Fibroblast of the aortic adventitia (primary cell): ENCODE measurements at regions not wholly inside any gene's neighbourhood (a gene's known extent, or its start where the extent isn't known, plus 50 kb on each side); places are given as distances from the start of the nearest gene placed in this dataset.

ENCODE experiments used
- DNase-seq: peaks from one replicate; pipeline ENCODE4 v3.0.0-alpha.2; 2010; ENCODE audit warnings: low read depth
- H3K4me3 ChIP-seq: 2 replicates; pipeline ENCODE4 v1.5.1; 2011; ENCODE audit warnings: low read depth, mild to moderate bottlenecking, control low read depth, low read length, moderate library complexity
- TF ChIP-seq, protein P1 (sequence below): IDR thresholded peaks from 2 replicates; pipeline ENCODE4 v1.5.1; 2011; ENCODE audit warnings: mild to moderate bottlenecking, low read length, control low read depth, inconsistent platforms; ENCODE audit not compliant: insufficient read depth

- DNase-seq: no peak
- TF ChIP-seq, protein P1, sequence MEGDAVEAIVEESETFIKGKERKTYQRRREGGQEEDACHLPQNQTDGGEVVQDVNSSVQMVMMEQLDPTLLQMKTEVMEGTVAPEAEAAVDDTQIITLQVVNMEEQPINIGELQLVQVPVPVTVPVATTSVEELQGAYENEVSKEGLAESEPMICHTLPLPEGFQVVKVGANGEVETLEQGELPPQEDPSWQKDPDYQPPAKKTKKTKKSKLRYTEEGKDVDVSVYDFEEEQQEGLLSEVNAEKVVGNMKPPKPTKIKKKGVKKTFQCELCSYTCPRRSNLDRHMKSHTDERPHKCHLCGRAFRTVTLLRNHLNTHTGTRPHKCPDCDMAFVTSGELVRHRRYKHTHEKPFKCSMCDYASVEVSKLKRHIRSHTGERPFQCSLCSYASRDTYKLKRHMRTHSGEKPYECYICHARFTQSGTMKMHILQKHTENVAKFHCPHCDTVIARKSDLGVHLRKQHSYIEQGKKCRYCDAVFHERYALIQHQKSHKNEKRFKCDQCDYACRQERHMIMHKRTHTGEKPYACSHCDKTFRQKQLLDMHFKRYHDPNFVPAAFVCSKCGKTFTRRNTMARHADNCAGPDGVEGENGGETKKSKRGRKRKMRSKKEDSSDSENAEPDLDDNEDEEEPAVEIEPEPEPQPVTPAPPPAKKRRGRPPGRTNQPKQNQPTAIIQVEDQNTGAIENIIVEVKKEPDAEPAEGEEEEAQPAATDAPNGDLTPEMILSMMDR: no peak
- H3K4me3 ChIP-seq: no peak overlapping the region
Measured at GRCh38 chr13:63201493-63201892, 1785.8 kb upstream of the PCDH20 start.

- no peak for DNase-seq
- TF ChIP-seq, protein P1: no peak
Measured at GRCh38 chr13:63199508-63199907, 1783.9 kb upstream of the PCDH20 start.

GRCh38 chr13:63198071-63198470 is 1782.4 kb upstream of the PCDH20 start:
- TF ChIP-seq, protein P1: no peak
- peak; percentile 8 for DNase-seq
- no peak overlapping the region for H3K4me3 ChIP-seq

More at GRCh38 chr13:63199508-63199907, 1783.9 kb upstream of the PCDH20 start:
- no peak overlapping the region for H3K4me3 ChIP-seq

- no peak overlapping the region for H3K4me3 ChIP-seq
- TF ChIP-seq, protein P1: no peak
- no peak for DNase-seq
Measured at GRCh38 chr13:63195726-63196125, 1780.1 kb upstream of the PCDH20 start.

- TF ChIP-seq, protein P1: no peak
- peak; percentile 9 for DNase-seq
- H3K4me3 ChIP-seq: no peak overlapping the region
Measured at GRCh38 chr13:63190742-63191141, 1775.1 kb upstream of the PCDH20 start.

DNA sequence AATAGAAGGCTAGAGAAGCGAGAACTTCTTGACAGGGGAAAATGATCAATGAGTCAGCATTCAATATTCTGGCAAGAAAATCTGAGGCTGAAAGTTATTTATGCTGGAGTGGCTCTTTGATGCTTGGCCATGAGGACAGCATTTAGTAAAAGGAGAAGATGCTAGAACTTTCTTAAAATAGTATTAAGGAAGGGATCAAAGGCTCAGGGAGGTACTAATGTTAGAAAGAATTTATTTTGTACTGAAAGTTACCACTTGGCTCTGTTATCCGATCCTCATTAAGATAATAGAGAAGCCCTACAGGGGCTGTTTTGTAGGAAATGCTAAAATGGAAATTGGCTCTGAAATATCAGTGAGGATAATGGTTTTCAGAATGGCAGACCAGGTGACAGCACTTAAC is 1774.6 kb upstream of the PCDH20 start:
- H3K4me3 ChIP-seq: no peak overlapping the region
- TF ChIP-seq, protein P1: no peak
- no peak for DNase-seq

- no peak for DNase-seq
- TF ChIP-seq, protein P1: no peak
- H3K4me3 ChIP-seq: no peak overlapping the region
Measured at GRCh38 chr13:63189712-63190111, 1774.1 kb upstream of the PCDH20 start.
